ENCODE measurements at regions not wholly inside any gene's neighbourhood (a gene's known extent, or its start where the extent isn't known, plus 50 kb on each side); places are given as distances from the start of the nearest gene placed in this dataset.

DNA sequence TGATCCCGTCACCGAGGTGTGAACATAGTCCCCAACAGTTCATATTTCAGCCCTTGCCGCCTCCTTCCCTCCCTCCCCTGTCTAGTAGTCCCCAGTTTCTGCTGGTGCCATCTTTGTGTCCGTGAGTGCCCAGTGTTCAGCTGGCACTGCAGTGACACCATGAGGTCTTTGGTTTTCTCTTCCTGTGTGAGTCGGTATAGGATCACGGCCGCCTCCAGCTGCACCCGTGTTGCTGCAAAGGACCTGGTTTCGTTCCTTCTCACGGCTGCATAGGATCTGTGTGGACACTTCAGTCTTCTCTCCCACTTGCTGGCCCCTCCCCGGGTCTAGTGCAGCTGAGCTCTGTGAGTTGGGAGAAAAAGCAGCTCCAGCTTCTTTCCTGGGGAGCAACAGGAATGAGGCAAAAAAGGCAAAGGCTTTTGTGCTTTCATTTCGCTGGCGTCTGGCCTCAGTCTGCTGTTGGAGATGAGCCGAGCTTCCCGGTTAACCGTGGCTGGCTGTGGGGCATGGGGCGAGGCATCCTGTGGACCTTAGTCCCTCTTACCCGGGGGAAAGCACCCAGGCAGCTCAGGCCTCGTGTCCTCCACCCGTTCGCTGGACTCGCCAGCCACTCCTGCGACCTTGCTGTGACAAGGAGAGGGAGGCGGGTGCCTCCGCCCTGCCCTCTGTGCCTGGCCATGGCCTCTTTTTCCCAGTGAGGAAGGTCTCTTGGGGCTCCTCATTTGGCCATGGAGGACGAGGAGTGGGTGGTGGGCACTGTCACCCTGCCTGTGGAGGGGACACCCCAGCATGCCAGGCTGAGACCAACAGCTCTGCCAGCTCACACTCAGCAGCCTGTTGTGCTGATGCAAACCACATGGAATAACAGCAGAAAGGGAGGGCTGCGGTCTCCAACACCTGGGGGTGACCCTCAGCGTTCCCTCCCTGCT, 196.5 kb downstream of the TEX29 start:
- intact Hi-C loops (cut with DNase I; ENCODE audit: low total_unique reads) (no loop called here), in situ Hi-C loops (cut with MboI; ENCODE audit: low sequenced_read_pairs in 4 of 4) (no loop called here)
- Histone ChIP-seq H3K9me3 (no peaks in the 10 kb centered on the region), H3K4me1 (no peaks in the 10 kb centered on the region), H3K27me3 (peaks cover 15 to 27% (median 23%) of the 10 kb centered on the region in 3 donors), H3K27ac (no peak overlapping the region), H3K4me3 (peak overlapping the region in 1 of 4 donors; percentile 20), H3K36me3 (no peaks in the 10 kb centered on the region)
- DNase-seq = no peak
- no peak for ATAC-seq
- TF ChIP-seq, protein P1, sequence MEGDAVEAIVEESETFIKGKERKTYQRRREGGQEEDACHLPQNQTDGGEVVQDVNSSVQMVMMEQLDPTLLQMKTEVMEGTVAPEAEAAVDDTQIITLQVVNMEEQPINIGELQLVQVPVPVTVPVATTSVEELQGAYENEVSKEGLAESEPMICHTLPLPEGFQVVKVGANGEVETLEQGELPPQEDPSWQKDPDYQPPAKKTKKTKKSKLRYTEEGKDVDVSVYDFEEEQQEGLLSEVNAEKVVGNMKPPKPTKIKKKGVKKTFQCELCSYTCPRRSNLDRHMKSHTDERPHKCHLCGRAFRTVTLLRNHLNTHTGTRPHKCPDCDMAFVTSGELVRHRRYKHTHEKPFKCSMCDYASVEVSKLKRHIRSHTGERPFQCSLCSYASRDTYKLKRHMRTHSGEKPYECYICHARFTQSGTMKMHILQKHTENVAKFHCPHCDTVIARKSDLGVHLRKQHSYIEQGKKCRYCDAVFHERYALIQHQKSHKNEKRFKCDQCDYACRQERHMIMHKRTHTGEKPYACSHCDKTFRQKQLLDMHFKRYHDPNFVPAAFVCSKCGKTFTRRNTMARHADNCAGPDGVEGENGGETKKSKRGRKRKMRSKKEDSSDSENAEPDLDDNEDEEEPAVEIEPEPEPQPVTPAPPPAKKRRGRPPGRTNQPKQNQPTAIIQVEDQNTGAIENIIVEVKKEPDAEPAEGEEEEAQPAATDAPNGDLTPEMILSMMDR (IDR thresholded peaks at IDR 0.05 in 4 of 5, conservative IDR thresholded peaks at IDR 0.05 in 1 of 5) = no peak
- TF ChIP-seq POLR2A (IDR thresholded peaks at IDR 0.05) = no peak

DNA sequence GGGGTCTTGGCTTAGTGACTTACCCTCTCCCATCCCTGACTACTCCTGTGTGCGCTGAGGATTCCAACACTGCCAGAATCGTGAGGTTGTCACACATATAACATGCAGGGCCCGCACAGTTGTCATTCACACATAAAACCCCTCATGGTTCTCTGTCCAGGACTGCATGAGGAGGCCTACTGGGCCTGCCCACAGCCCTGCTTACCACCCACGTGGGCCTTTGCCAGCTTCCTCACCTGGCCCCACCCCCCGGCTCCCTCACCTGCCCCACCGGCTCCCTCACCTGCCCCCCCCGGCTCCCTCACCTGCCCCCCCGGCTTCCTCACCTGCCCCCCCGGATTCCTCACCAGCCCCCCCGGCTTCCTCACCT, 197.2 kb downstream of the TEX29 start:
- in situ Hi-C loops (cut with MboI; ENCODE audit: low sequenced_read_pairs in 4 of 4) = no loop called here
- no peak overlapping the region for H3K27ac ChIP-seq
- no peaks in the 10 kb centered on the region for H3K4me1 ChIP-seq
- TF ChIP-seq, protein P1 (IDR thresholded peaks at IDR 0.05 in 4 of 5, conservative IDR thresholded peaks at IDR 0.05 in 1 of 5) = no peak
- TF ChIP-seq POLR2A (IDR thresholded peaks at IDR 0.05) = no peak
- ATAC-seq (no peak), DNase-seq (no peak)
- H3K27me3 ChIP-seq = peaks cover 11 to 27% (median 23%) of the 10 kb centered on the region in 3 donors
- no peaks in the 10 kb centered on the region for H3K36me3 ChIP-seq
- H3K9me3 ChIP-seq = no peaks in the 10 kb centered on the region
- intact Hi-C loops (cut with DNase I; ENCODE audit: low total_unique reads) = no loop called here
- H3K4me3 ChIP-seq = no peak overlapping the region

DNA sequence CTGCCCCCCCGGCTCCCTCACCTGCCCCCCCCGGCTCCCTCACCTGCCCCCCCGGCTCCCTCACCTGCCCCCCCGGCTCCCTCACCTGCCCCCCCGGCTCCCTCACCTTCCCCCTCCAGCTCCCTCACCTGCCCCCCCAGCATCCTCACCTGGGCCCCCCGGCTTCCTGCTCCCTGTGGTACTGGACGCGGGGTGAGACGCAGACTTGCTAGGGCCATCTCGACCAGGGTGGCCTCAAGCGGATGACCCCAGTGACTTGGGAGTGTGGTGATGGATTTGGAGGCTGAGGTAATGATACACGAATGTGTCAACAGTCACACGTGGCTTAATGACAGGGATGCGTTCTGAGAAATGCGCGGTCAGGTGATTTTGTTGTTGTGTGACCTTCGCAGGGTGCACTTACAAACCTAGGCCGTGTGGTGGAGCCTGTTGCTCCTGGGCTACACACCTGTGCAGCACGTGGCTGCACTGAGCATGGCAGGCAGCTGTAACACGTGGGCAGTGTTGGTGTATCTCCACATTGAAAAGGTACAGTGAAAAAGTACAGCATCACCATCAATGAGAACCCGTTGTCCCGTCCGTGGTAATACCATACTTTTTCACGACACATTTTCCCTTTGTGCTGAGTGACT, 197.8 kb downstream of the TEX29 start:
- H3K36me3 ChIP-seq = no peaks in the 10 kb centered on the region
- H3K27ac ChIP-seq = no peak overlapping the region
- intact Hi-C loops (cut with DNase I; ENCODE audit: low total_unique reads) = no loop called here
- no peak for TF ChIP-seq POLR2A (IDR thresholded peaks at IDR 0.05)
- TF ChIP-seq, protein P1 (IDR thresholded peaks at IDR 0.05 in 4 of 5, conservative IDR thresholded peaks at IDR 0.05 in 1 of 5) = no peak
- H3K27me3 ChIP-seq = peaks cover 11 to 27% (median 17%) of the 10 kb centered on the region in 3 donors
- no peak for DNase-seq
- H3K4me1 ChIP-seq = no peaks in the 10 kb centered on the region
- H3K4me3 ChIP-seq = no peak overlapping the region
- in situ Hi-C loops (cut with MboI; ENCODE audit: low sequenced_read_pairs in 4 of 4) = no loop called here
- ATAC-seq = no peak
- H3K9me3 ChIP-seq = no peaks in the 10 kb centered on the region

DNA sequence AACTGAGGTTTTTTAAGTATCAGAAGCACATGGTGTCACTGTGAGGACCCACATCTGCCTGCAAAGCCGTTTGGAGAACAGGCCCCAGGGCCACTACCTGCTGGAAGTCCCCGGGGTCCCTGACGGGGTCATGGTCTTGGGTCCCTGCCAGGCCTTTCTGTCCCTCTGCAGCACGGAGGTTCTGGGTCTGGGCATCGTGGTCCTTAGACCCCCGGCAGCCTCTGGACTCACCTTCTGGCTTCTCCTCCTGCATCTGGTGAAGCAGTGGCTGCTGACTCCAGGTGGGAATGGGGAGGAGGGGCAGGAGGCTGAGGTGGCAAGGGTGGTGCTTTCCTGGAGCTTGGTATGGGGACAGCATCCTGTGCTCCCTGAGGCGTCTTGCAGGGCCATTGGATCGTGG, 198.6 kb downstream of the TEX29 start:
- Histone ChIP-seq H3K27me3 (peaks cover 11 to 27% (median 11%) of the 10 kb centered on the region in 3 donors), H3K27ac (no peak overlapping the region), H3K4me1 (no peaks in the 10 kb centered on the region), H3K36me3 (no peaks in the 10 kb centered on the region), H3K4me3 (no peak overlapping the region), H3K9me3 (no peaks in the 10 kb centered on the region)
- DNase-seq (no peak), ATAC-seq (no peak)
- intact Hi-C loops (cut with DNase I; ENCODE audit: low total_unique reads) = no loop called here
- TF ChIP-seq, protein P1 (IDR thresholded peaks at IDR 0.05 in 4 of 5, conservative IDR thresholded peaks at IDR 0.05 in 1 of 5) = no peak
- no peak for TF ChIP-seq POLR2A (IDR thresholded peaks at IDR 0.05)
- in situ Hi-C loops (cut with MboI; ENCODE audit: low sequenced_read_pairs in 4 of 4) = no loop called here
